HG02642 (cell line): ENCODE measurements at regions not wholly inside any gene's neighbourhood (a gene's known extent, or its start where the extent isn't known, plus 50 kb on each side); places are given as distances from the start of the nearest gene placed in this dataset.
"Not testable (repeated sequence)": the region's sequence is repeated elsewhere in the genome, so short reads cannot be mapped to it uniquely, and the experiment has no call there.

ENCODE experiments used
- ATAC-seq: cut with Tn5 transposase; IDR thresholded peaks from one replicate; pipeline ENCODE4 v1.9.1; 2021; ENCODE audit warnings: mild to moderate bottlenecking; ENCODE audit not compliant: unreplicated experiment, poor library complexity

GRCh38 chr2:95723627-95724210 lies 131.9 kb downstream of the TRIM43 start:
- not testable (repeated sequence) for ATAC-seq

GRCh38 chr2:95725191-95725590 lies 133.4 kb downstream of the TRIM43 start:
- ATAC-seq = not testable (repeated sequence)

- not testable (repeated sequence) for ATAC-seq
Observed at GRCh38 chr2:95725677-95726076, 133.9 kb downstream of the TRIM43 start.

GRCh38 chr2:95727420-95727819 lies 135.6 kb downstream of the TRIM43 start:
- ATAC-seq = not testable (repeated sequence)

DNA sequence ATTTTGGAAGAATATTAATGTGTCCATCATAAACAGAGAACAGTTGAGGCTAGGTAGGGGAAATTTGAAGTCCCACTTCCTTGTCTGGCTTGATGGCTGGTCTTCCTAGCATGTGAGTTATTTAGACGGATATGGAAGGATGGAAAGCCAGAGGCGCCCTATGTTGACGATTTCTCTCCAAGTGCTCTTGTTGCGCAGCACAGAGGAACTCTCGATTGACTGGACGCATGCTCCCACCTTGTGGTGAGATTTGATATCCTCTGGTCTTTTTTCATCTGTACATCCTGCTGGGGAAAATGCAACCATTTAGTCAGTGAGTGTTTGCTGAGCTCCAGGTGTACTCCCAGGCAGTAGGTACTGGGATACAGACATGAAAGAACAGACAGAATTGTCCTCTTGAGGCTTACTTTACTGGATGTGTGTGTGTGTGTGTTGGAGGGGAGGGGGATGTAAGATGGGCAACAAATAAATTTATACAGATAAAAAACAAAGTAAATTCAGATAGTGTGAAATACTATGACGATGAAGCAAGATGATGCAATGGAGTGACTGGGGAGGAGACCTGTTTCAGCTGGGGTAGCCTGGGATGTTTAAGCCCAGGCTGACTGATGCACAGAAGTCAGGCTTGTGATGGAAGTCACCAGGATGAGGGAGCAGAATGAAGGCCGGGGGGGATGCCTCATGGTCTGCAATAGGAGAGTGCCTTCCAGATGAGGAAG lies 137.2 kb downstream of the TRIM43 start:
- ATAC-seq = peak; percentile 63

GRCh38 chr2:95729597-95729955 lies 137.8 kb downstream of the TRIM43 start:
- ATAC-seq = no peak

GRCh38 chr2:95730813-95731212 lies 139.0 kb downstream of the TRIM43 start:
- ATAC-seq = no peak

DNA sequence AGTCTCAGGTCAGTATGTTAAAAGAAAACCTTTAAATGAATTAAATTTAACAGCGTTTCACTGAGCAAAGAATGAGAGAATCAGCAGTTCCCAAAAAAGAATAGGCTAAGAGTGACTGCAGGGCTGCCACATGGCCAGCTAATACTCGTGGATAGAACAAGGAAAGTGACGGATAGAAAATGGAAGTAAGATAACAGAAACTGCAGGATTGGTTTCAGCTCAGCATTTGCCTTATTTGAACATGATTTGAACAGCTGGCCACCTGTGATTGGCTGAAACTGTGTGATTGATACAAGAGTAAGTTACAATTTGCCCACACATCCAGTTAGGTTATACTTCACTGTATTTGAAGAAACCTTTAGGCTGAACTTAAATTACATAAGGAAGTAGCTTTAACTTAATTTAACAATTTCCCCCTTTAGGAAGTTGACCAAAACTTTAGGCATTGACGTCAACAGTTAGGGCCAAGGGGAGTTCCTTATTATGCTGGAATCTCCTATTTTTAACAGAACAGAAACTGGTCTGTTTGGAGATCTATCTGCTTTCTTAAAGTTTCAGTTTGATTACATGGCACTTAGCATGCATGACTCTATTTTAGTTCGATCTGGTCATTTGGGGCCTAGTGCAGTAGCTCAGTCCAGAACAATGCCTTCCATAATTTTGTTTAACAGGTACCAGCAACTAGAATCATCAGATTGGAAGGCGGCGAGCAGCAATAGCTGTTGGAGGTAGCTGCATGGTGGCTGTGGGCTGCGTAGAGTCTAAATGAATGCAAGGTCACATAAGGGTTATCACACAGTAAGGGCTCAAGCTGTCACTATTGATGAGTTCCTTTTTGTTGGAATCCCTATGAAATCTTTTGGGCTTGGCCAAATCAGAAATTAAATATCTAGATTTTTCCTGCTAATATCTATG lies 143.4 kb downstream of the TRIM43 start:
- no peak for ATAC-seq

- ATAC-seq = no peak
Observed at GRCh38 chr2:95738301-95738700, 146.5 kb downstream of the TRIM43 start.

GRCh38 chr2:95752126-95752525 lies 160.3 kb downstream of the TRIM43 start:
- not testable (repeated sequence) for ATAC-seq

DNA sequence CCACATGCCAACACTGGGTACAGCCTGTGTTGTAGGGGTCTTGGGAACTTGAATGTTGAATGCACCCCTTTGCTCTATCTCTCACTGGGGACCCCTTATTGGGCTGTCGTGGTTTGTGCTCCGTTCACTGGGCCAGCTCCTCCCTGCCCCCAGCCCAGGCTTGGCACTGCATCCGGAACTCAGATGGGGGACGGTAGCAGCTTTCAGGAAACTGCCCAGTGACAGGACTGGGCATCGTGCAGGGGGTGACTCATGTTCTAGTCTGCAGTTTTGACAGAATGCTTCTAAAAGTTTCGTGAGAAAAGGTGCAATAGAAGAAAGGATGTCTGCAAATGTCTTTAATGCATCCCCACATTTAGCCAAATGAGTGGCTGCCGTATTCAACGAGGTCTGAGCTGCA lies 162.0 kb downstream of the TRIM43 start:
- ATAC-seq = not testable (repeated sequence)

- ATAC-seq = not testable (repeated sequence)
Observed at GRCh38 chr2:95754213-95754612, 162.4 kb downstream of the TRIM43 start.

DNA sequence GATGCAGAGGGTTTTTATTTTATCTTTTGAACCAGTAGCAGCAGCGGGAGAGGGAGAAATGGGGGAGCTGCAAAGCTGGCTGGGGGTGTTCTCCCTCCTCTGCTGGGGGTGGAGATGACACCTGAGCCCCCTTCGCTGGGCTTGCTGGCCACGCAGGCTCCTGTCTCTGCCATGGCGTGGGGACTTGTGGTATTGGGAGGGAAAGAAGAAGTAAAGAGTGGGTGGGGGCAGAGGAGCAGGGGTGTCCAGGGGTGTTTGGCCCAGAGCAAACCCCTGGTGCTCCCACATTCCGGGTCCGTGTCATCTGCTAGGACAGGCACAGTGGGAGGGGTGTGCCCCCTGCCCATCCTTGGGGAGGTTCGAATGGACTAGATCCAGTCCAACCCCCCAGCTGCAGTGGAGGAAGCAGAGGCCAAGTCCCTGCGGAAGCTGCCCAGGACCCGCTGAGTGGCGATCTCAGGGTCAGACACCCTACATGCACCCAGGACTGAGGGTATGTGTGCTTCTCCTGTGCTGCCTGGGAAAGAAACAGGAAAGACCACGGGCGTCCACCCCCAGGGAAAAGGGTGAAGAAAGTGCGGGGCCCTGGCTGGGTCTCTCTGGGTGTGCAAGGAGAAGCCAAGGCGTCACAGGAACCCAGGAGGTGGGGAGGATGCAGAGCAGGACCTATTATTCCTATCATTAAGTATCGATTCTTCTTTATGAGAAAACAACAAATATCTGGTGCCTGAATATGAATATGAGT lies 163.2 kb downstream of the TRIM43 start:
- not testable (repeated sequence) for ATAC-seq

DNA sequence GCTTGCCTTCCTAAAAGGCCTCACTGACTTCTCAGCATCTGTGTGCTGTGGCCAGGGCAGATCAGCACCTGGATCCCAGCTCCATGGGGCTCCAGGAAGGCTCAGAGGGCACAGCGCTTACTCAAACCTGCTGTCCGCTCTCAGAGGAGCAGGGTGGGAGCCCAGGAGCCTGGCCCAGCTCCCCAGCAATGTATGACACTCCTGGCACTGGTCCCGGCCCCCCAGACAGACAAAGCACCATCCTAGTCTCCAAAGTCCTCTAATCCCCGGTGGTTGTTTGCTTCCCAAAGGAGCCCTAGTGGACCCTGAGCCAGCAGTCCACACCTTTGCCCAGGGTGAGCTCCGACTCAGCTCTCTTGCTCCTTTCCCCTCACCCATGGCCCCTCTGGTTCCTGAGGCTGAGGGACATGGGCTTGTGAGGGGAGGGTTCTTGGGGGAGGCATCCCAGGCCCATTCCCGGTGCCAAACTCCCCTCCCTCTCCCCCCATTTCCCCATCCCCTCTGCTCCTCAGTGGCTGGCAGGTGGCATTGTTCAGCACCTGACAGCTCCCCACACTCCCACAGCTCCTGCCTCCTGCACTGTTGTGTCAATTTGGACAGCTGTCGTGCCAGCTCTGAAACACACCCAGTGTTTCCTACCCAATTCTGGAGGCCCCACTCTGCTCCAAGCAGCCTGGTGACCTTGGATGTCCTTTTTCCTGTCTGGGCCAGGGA lies 164.3 kb downstream of the TRIM43 start:
- not testable (repeated sequence) for ATAC-seq

GRCh38 chr2:95757988-95758387 lies 166.2 kb downstream of the TRIM43 start:
- ATAC-seq = no peak

DNA sequence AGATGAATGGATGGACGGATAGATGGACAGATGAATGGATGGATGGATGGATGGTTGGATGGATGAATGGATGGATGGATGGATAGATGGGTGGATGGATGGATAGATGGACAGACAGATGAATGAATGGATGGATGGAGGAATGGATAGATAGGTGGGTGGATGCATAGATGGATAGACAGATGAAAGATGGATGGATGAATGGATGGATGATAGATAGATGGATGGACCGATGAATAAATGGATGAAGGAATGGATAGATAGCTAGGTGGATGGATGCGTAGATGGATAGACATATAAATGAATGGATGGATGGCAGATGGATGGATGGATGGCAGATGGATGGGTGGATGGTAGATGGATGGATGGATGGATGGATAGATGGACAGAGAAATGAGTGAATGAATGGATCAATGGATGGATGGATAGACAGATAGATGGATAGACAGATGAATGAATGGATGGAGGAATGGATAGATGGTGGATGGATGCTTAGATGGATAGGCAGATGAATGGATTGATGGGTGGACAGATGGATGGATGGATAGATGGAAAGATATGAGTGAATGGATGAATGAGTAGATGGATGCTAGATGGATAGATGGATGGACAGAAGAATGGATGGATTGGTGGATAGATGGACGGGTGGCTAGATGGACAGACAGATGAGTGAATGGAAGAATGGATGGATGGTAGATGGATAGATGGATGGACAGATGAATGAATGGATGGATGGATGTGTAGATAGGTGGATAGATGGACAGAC lies 167.9 kb downstream of the TRIM43 start:
- no peak for ATAC-seq

- ATAC-seq = no peak
Observed at GRCh38 chr2:95760806-95761525, 169.2 kb downstream of the TRIM43 start.

- no peak for ATAC-seq
Observed at GRCh38 chr2:95761556-95761955, 169.8 kb downstream of the TRIM43 start.
